Liver (tissue), 8 donors: ENCODE measurements at regions not wholly inside any gene's neighbourhood (a gene's known extent, or its start where the extent isn't known, plus 50 kb on each side); places are given as distances from the start of the nearest gene placed in this dataset.

Experiments used
- DNase-seq: peaks from one replicate; pipeline ENCODE4 v3.0.0-alpha.2; 2017; ENCODE audit warnings: low spot score
- H3K27ac ChIP-seq, 2 donors: one replicate each; pipeline ENCODE4 v1.7.0; 2013; ENCODE audit warnings: inconsistent platforms in 2 of 2, low read length in 2 of 2, control low read depth in 1 of 2, low read depth in 1 of 2, mild to moderate bottlenecking in 1 of 2
- H3K27me3 ChIP-seq, 4 donors: one replicate each; pipeline versions ENCODE4 v1.6.1 to v1.7.0; 2013; ENCODE audit warnings: low read length in 3 of 4, inconsistent platforms in 1 of 4, mild to moderate bottlenecking in 1 of 4, moderate library complexity in 1 of 4; ENCODE audit not compliant: control insufficient read depth in 4 of 4, insufficient read depth in 4 of 4
- H3K36me3 ChIP-seq, 4 donors: one replicate each; pipeline versions ENCODE4 v1.6.1 to v1.7.0; 2013; ENCODE audit warnings: low read length in 3 of 4, mild to moderate bottlenecking in 3 of 4, low read depth in 1 of 4, moderate library complexity in 1 of 4; ENCODE audit not compliant: control insufficient read depth in 4 of 4, insufficient read depth in 3 of 4
- H3K4me1 ChIP-seq, 4 donors: one replicate each; pipeline versions ENCODE4 v1.6.1 to v1.7.0; 2013; ENCODE audit warnings: low read length in 3 of 4, mild to moderate bottlenecking in 3 of 4, moderate library complexity in 1 of 4; ENCODE audit not compliant: control insufficient read depth in 4 of 4, insufficient read depth in 4 of 4
- H3K4me3 ChIP-seq, 3 donors: one replicate each; pipeline versions ENCODE4 v1.6.1 to v1.7.0; 2013; ENCODE audit warnings: low read length in 3 of 3, control low read depth in 1 of 3, low read depth in 1 of 3, mild to moderate bottlenecking in 1 of 3
- H3K9ac ChIP-seq, 2 donors: one replicate each; pipeline ENCODE4 v1.7.0; 2013; ENCODE audit warnings: low read length in 2 of 2, mild to moderate bottlenecking in 2 of 2, moderate library complexity in 2 of 2, control low read depth in 1 of 2, low read depth in 1 of 2
- H3K9me3 ChIP-seq, 4 donors: one replicate each; pipeline versions ENCODE4 v1.6.1 to v1.7.0; 2013; ENCODE audit warnings: low read length in 3 of 4; ENCODE audit not compliant: control insufficient read depth in 4 of 4
- EGR1 ChIP-seq, 2 donors: IDR thresholded peaks; 2 replicates each; pipeline ENCODE4 v1.6.1; 2016 to 2018; ENCODE audit warnings: antibody characterized with exemption in 2 of 2, low read depth in 2 of 2
- FOXA1 ChIP-seq: IDR thresholded peaks from 2 replicates; pipeline ENCODE4 v1.6.1; 2016; ENCODE audit warnings: antibody characterized with exemption
- FOXA2 ChIP-seq: IDR thresholded peaks from 2 replicates; pipeline ENCODE4 v1.6.1; 2016; ENCODE audit warnings: antibody characterized with exemption
- GABPA ChIP-seq, 2 donors: IDR thresholded peaks in 1 of 2; conservative IDR thresholded peaks in 1 of 2; 2 replicates each; pipeline ENCODE4 v1.6.1; 2016; ENCODE audit warnings: antibody characterized with exemption in 2 of 2, mild to moderate bottlenecking in 1 of 2, moderate library complexity in 1 of 2
- HNF4A ChIP-seq, 2 donors: conservative IDR thresholded peaks; 2 replicates each; pipeline ENCODE4 v1.6.1; 2016; ENCODE audit warnings: antibody characterized with exemption in 2 of 2, mild to moderate bottlenecking in 2 of 2
- HNF4G ChIP-seq: IDR thresholded peaks from 2 replicates; pipeline ENCODE4 v1.6.1; 2016; ENCODE audit warnings: antibody characterized with exemption
- JUND ChIP-seq, 2 donors: IDR thresholded peaks; 2 replicates each; pipeline ENCODE4 v1.6.1; 2016; ENCODE audit warnings: antibody characterized with exemption in 2 of 2
- NR2F2 ChIP-seq: IDR thresholded peaks from 2 replicates; pipeline ENCODE4 v1.6.1; 2016; ENCODE audit warnings: antibody characterized with exemption
- RAD21 ChIP-seq, 2 donors: IDR thresholded peaks; 2 replicates each; pipeline ENCODE4 v1.6.1; 2016; ENCODE audit warnings: antibody characterized with exemption in 2 of 2, mild to moderate bottlenecking in 2 of 2
- RXRA ChIP-seq, 2 donors: IDR thresholded peaks; 2 replicates each; pipeline ENCODE4 v1.6.1; 2017 to 2018; ENCODE audit warnings: antibody characterized with exemption in 2 of 2, mild to moderate bottlenecking in 1 of 2
- SP1 ChIP-seq: IDR thresholded peaks from 2 replicates; pipeline ENCODE4 v1.6.1; 2018; ENCODE audit warnings: antibody characterized with exemption, mild to moderate bottlenecking
- TAF1 ChIP-seq: conservative IDR thresholded peaks from 2 replicates; pipeline ENCODE4 v1.6.1; 2016; ENCODE audit warnings: antibody characterized with exemption, mild to moderate bottlenecking
- YY1 ChIP-seq: IDR thresholded peaks from 2 replicates; pipeline ENCODE4 v1.6.1; 2016; ENCODE audit warnings: antibody characterized with exemption, mild to moderate bottlenecking
- WGBS: extraction: QIAGEN DNeasy Blood & Tissue Kit; methylation state at CpG from one replicate; pipeline ENCODE4 v1.1.7; 2013; 5-methylcytosine and 5-hydroxymethylcytosine counted together
- TF ChIP-seq, protein P1 (sequence below): IDR thresholded peaks from 2 replicates; pipeline ENCODE4 v1.6.1; 2016; ENCODE audit warnings: antibody characterized with exemption
- TF ChIP-seq, protein P2 (sequence below): IDR thresholded peaks from 2 replicates; pipeline ENCODE4 v1.6.1; 2016; ENCODE audit warnings: antibody characterized with exemption
- TF ChIP-seq, protein P3 (sequence below): fragments of 150-350 bp; IDR thresholded peaks from 2 replicates; pipeline ENCODE4 v1.5.1; 2017; ENCODE audit warnings: improper control_type of control experiment, low read depth, low read length; ENCODE audit not compliant: missing input control
- TF ChIP-seq, protein P4 (sequence below): IDR thresholded peaks from 2 replicates; pipeline ENCODE4 v1.6.1; 2016; ENCODE audit warnings: antibody characterized with exemption
- TF ChIP-seq, protein P5 (sequence below): IDR thresholded peaks from 2 replicates; pipeline ENCODE4 v1.6.1; 2016; ENCODE audit warnings: antibody characterized with exemption, mild to moderate bottlenecking
- donor health status: healthy.
- donor health status: healthy.
- donor health status: healthy.
- donor health status: healthy.
- donor health status: healthy.

DNA sequence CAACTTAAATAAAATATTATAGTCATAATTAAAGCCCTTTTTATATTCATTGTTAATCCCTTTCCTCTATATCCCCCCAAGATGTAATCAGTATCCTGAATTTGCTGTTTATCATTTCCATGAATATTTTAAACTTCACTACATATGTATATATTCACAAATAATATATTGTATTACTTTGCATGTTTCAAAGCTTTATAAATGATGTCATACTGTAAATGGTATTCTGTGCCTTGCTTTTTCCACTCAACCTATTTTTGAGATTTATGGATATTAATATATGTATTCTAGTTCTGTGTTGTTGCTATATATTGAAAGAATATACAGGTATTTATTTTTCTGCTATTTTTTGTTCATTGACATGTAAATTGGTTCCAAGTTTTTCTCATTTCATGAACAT is 173.1 kb downstream of the CCDC71L start:
- H3K9ac ChIP-seq: no peak overlapping the region
- TF ChIP-seq, protein P1, sequence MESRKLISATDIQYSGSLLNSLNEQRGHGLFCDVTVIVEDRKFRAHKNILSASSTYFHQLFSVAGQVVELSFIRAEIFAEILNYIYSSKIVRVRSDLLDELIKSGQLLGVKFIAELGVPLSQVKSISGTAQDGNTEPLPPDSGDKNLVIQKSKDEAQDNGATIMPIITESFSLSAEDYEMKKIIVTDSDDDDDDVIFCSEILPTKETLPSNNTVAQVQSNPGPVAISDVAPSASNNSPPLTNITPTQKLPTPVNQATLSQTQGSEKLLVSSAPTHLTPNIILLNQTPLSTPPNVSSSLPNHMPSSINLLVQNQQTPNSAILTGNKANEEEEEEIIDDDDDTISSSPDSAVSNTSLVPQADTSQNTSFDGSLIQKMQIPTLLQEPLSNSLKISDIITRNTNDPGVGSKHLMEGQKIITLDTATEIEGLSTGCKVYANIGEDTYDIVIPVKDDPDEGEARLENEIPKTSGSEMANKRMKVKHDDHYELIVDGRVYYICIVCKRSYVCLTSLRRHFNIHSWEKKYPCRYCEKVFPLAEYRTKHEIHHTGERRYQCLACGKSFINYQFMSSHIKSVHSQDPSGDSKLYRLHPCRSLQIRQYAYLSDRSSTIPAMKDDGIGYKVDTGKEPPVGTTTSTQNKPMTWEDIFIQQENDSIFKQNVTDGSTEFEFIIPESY: no peak
- TF ChIP-seq GABPA (IDR thresholded peaks at IDR 0.05 in 1 of 2, conservative IDR thresholded peaks at IDR 0.05 in 1 of 2): no peak
- TF ChIP-seq HNF4G: no peak
- TF ChIP-seq, protein P2, sequence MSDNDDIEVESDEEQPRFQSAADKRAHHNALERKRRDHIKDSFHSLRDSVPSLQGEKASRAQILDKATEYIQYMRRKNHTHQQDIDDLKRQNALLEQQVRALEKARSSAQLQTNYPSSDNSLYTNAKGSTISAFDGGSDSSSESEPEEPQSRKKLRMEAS: no peak
- TF ChIP-seq, protein P3, sequence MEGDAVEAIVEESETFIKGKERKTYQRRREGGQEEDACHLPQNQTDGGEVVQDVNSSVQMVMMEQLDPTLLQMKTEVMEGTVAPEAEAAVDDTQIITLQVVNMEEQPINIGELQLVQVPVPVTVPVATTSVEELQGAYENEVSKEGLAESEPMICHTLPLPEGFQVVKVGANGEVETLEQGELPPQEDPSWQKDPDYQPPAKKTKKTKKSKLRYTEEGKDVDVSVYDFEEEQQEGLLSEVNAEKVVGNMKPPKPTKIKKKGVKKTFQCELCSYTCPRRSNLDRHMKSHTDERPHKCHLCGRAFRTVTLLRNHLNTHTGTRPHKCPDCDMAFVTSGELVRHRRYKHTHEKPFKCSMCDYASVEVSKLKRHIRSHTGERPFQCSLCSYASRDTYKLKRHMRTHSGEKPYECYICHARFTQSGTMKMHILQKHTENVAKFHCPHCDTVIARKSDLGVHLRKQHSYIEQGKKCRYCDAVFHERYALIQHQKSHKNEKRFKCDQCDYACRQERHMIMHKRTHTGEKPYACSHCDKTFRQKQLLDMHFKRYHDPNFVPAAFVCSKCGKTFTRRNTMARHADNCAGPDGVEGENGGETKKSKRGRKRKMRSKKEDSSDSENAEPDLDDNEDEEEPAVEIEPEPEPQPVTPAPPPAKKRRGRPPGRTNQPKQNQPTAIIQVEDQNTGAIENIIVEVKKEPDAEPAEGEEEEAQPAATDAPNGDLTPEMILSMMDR: no peak
- no peak for TF ChIP-seq TAF1
- TF ChIP-seq NR2F2: no peak
- no peak for TF ChIP-seq HNF4A (conservative IDR thresholded peaks at IDR 0.05)
- no peak for TF ChIP-seq RAD21 (IDR thresholded peaks at IDR 0.05)
- no peak for TF ChIP-seq SP1
- TF ChIP-seq JUND (IDR thresholded peaks at IDR 0.05): no peak
- TF ChIP-seq RXRA (IDR thresholded peaks at IDR 0.05): no peak
- TF ChIP-seq FOXA2: no peak
- no peak for TF ChIP-seq EGR1 (IDR thresholded peaks at IDR 0.05; ENCODE audit: low read depth in 2 of 2)
- TF ChIP-seq, protein P4, sequence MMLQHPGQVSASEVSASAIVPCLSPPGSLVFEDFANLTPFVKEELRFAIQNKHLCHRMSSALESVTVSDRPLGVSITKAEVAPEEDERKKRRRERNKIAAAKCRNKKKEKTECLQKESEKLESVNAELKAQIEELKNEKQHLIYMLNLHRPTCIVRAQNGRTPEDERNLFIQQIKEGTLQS: no peak
- no peak for TF ChIP-seq FOXA1
- no peak for TF ChIP-seq YY1
- H3K36me3 ChIP-seq: no peaks in the 10 kb centered on the region
- no peak overlapping the region for H3K27ac ChIP-seq
- no peak for DNase-seq
- H3K4me1 ChIP-seq: peaks cover 7 to 54% (median 36%) of the 10 kb centered on the region in 4 donors
- H3K9me3 ChIP-seq: no peaks in the 10 kb centered on the region
- H3K4me3 ChIP-seq: no peak overlapping the region
- no peaks in the 10 kb centered on the region for H3K27me3 ChIP-seq

DNA sequence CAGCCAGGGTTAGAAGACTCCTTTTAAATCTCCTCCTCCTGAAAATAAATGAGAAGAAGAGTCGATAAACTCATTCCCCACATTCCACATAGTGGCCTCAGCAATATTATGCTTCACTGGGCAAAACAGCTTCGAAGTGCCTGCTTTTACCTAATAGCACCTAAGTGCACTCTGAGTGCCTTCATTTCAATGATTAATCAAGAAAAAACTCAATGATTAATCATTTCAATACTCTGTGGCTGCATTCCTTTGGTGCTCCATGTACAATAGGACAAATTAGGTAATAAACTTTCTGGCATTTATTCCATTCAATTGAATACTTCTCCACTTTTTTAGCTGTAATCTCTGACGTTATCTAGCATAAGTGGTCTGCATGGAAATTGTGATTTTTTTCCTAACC is 174.6 kb downstream of the CCDC71L start:
- peak overlapping the region in 1 of 2 donors; percentile 66 for H3K9ac ChIP-seq
- no peaks in the 10 kb centered on the region for H3K9me3 ChIP-seq
- 27% methylated on average over 3 of the region's 3 CpGs for WGBS
- no peak for DNase-seq
- peak overlapping the region; percentile 69 to 70 for H3K27ac ChIP-seq
- no peaks in the 10 kb centered on the region for H3K36me3 ChIP-seq
- peaks cover 7 to 54% (median 36%) of the 10 kb centered on the region in 4 donors for H3K4me1 ChIP-seq
- H3K27me3 ChIP-seq: no peaks in the 10 kb centered on the region
- no peak overlapping the region for H3K4me3 ChIP-seq
- TF ChIP-seq EGR1 (IDR thresholded peaks at IDR 0.05; ENCODE audit: low read depth in 2 of 2): no peak
- TF ChIP-seq HNF4G: no peak
- TF ChIP-seq FOXA1: no peak
- TF ChIP-seq RAD21 (IDR thresholded peaks at IDR 0.05): peak in 1 of 2 donors; percentile 25
- TF ChIP-seq HNF4A (conservative IDR thresholded peaks at IDR 0.05): peak; percentile 71 to 84
- peak; percentile 0 for TF ChIP-seq NR2F2
- peak; percentile 62 to 73 for TF ChIP-seq RXRA (IDR thresholded peaks at IDR 0.05)
- TF ChIP-seq FOXA2: no peak
- peak; percentile 55 to 59 for TF ChIP-seq JUND (IDR thresholded peaks at IDR 0.05)
- TF ChIP-seq YY1: peak; percentile 40
- TF ChIP-seq, protein P4: peak; percentile 13
- TF ChIP-seq, protein P3: no peak
- peak; percentile 83 for TF ChIP-seq TAF1
- TF ChIP-seq GABPA (IDR thresholded peaks at IDR 0.05 in 1 of 2, conservative IDR thresholded peaks at IDR 0.05 in 1 of 2): no peak
- TF ChIP-seq, protein P2: no peak
- TF ChIP-seq, protein P5, sequence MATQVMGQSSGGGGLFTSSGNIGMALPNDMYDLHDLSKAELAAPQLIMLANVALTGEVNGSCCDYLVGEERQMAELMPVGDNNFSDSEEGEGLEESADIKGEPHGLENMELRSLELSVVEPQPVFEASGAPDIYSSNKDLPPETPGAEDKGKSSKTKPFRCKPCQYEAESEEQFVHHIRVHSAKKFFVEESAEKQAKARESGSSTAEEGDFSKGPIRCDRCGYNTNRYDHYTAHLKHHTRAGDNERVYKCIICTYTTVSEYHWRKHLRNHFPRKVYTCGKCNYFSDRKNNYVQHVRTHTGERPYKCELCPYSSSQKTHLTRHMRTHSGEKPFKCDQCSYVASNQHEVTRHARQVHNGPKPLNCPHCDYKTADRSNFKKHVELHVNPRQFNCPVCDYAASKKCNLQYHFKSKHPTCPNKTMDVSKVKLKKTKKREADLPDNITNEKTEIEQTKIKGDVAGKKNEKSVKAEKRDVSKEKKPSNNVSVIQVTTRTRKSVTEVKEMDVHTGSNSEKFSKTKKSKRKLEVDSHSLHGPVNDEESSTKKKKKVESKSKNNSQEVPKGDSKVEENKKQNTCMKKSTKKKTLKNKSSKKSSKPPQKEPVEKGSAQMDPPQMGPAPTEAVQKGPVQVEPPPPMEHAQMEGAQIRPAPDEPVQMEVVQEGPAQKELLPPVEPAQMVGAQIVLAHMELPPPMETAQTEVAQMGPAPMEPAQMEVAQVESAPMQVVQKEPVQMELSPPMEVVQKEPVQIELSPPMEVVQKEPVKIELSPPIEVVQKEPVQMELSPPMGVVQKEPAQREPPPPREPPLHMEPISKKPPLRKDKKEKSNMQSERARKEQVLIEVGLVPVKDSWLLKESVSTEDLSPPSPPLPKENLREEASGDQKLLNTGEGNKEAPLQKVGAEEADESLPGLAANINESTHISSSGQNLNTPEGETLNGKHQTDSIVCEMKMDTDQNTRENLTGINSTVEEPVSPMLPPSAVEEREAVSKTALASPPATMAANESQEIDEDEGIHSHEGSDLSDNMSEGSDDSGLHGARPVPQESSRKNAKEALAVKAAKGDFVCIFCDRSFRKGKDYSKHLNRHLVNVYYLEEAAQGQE: no peak
